ENCODE measurements at regions not wholly inside any gene's neighbourhood (a gene's known extent, or its start where the extent isn't known, plus 50 kb on each side); places are given as distances from the start of the nearest gene placed in this dataset.

DNA sequence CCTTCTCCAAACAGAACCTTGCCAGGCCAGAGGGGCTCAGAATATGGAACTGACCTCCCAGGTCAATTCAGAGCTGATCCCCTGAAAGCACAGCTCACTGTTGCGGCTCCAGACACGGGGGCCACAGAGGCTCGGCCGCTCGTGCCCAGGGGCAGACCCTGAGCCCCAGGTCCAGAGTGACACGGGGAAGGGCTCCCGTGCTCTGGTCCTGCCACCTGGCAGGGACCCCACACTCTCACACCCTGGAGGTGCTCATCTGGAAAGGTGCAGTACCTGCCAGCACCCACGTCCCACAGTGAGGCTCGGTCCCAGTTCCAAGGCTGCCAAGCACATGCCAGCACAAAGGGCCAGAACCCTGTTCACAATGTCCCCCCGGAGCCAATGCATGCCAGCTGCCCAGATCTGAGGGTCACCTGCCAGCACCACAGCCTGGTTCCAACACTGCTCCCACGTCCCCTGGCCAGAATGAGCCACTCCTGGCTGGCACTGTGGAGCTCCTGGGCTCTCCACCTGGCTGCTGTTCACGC is 170.6 kb downstream of the SHANK2 start:
- TF ChIP-seq CEBPB (IDR thresholded peaks at IDR 0.05; ENCODE audit: low read depth, low read length): no peak
- TF ChIP-seq EZH2 (IDR thresholded peaks at IDR 0.05; ENCODE audit: low read depth, low read length, severe bottlenecking): no peak
- no peak for TF ChIP-seq EP300 (IDR thresholded peaks at IDR 0.05; ENCODE audit: borderline replicate concordance in 1 of 2, low read depth in 2 of 2, low read length in 2 of 2)
- TF ChIP-seq TAF1 (IDR thresholded peaks at IDR 0.05; ENCODE audit: low read depth, low read length): no peak
- TF ChIP-seq, protein P1, sequence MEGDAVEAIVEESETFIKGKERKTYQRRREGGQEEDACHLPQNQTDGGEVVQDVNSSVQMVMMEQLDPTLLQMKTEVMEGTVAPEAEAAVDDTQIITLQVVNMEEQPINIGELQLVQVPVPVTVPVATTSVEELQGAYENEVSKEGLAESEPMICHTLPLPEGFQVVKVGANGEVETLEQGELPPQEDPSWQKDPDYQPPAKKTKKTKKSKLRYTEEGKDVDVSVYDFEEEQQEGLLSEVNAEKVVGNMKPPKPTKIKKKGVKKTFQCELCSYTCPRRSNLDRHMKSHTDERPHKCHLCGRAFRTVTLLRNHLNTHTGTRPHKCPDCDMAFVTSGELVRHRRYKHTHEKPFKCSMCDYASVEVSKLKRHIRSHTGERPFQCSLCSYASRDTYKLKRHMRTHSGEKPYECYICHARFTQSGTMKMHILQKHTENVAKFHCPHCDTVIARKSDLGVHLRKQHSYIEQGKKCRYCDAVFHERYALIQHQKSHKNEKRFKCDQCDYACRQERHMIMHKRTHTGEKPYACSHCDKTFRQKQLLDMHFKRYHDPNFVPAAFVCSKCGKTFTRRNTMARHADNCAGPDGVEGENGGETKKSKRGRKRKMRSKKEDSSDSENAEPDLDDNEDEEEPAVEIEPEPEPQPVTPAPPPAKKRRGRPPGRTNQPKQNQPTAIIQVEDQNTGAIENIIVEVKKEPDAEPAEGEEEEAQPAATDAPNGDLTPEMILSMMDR (IDR thresholded peaks at IDR 0.05; ENCODE audit: control extremely low read depth in 1 of 3, insufficient read depth in 1 of 3, low read depth in 1 of 3, low read length in 3 of 3): no peak
- TF ChIP-seq E2F6 (IDR thresholded peaks at IDR 0.05): no peak
- TF ChIP-seq RFX5 (IDR thresholded peaks at IDR 0.05; ENCODE audit: borderline replicate concordance, low read depth, low read length): no peak
- no peak for TF ChIP-seq BACH1 (IDR thresholded peaks at IDR 0.05; ENCODE audit: low read length)

All from H1 (cell line).